ENCODE measurements at regions not wholly inside any gene's neighbourhood (a gene's known extent, or its start where the extent isn't known, plus 50 kb on each side); places are given as distances from the start of the nearest gene placed in this dataset.

GRCh38 chr2:8576525-8577167 is 105.2 kb upstream of the ID2 start:
- H3K27ac Mint-ChIP-seq = peak overlapping the region; percentile 92
- H2AFZ ChIP-seq (replicated peaks) = no peak overlapping the region
- H3K36me3 ChIP-seq = no peaks in the 10 kb centered on the region
- peaks cover 63% of the 10 kb centered on the region for H3K4me1 Mint-ChIP-seq
- DNase-seq (ENCODE audit: low spot score) = no peak
- peaks cover 16% of the 10 kb centered on the region for H3K27me3 Mint-ChIP-seq (ENCODE audit: insufficient read depth, low read depth)
- H3K9ac ChIP-seq = no peak overlapping the region
- TF ChIP-seq EZH2 (IDR thresholded peaks at IDR 0.05) = no peak
- TF ChIP-seq EZH2phosphoT487 (IDR thresholded peaks at IDR 0.05) = no peak
- TF ChIP-seq, protein P1, sequence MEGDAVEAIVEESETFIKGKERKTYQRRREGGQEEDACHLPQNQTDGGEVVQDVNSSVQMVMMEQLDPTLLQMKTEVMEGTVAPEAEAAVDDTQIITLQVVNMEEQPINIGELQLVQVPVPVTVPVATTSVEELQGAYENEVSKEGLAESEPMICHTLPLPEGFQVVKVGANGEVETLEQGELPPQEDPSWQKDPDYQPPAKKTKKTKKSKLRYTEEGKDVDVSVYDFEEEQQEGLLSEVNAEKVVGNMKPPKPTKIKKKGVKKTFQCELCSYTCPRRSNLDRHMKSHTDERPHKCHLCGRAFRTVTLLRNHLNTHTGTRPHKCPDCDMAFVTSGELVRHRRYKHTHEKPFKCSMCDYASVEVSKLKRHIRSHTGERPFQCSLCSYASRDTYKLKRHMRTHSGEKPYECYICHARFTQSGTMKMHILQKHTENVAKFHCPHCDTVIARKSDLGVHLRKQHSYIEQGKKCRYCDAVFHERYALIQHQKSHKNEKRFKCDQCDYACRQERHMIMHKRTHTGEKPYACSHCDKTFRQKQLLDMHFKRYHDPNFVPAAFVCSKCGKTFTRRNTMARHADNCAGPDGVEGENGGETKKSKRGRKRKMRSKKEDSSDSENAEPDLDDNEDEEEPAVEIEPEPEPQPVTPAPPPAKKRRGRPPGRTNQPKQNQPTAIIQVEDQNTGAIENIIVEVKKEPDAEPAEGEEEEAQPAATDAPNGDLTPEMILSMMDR (IDR thresholded peaks at IDR 0.05) = no peak
- H3K36me3 Mint-ChIP-seq = no peaks in the 10 kb centered on the region
- no peaks in the 10 kb centered on the region for H4K20me1 ChIP-seq (ENCODE audit: low read depth)
- H3K27me3 ChIP-seq = no peaks in the 10 kb centered on the region
- H3K4me1 ChIP-seq = peaks cover 6% of the 10 kb centered on the region
- H3K4me3 ChIP-seq = no peak overlapping the region
- H3K9me3 Mint-ChIP-seq = peaks cover 2% of the 10 kb centered on the region
- no peaks in the 10 kb centered on the region for H3K9me3 ChIP-seq (ENCODE audit: low read depth)
- H3K4me3 Mint-ChIP-seq = no peak overlapping the region
- no peaks in the 10 kb centered on the region for H3K79me2 ChIP-seq (ENCODE audit: low read depth)
- no peak overlapping the region for H3K4me2 ChIP-seq
- no peaks in the 10 kb centered on the region for H3F3A ChIP-seq (ENCODE audit: low read depth)
- H3K27ac ChIP-seq = no peak overlapping the region

DNA sequence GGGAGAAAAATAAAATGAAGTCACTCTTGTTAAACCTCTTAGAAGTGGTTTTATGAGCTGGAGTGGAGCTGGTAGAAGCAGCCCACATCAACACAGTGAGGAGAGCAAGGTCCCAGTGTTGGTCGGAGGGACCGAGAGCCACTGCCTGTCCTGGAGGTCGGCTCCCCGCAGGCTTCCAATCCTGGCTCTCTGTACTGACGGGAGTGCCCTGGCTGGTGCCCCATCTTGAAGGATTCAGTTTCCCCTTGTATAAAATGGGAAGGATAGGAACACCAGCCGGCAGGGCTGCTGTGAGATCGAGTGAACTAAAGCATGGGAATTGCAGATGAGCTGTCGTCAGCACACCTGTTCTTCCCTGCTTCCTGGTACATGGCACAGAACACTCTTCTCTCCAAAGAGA is 104.3 kb upstream of the ID2 start:
- Histone ChIP-seq H3K79me2 (ENCODE audit: low read depth) (no peaks in the 10 kb centered on the region), H3F3A (ENCODE audit: low read depth) (no peaks in the 10 kb centered on the region), H4K20me1 (ENCODE audit: low read depth) (no peaks in the 10 kb centered on the region), H3K4me2 (no peak overlapping the region), H3K27me3 (no peaks in the 10 kb centered on the region), H2AFZ (replicated peaks) (no peak overlapping the region), H3K9ac (no peak overlapping the region), H3K27ac (no peak overlapping the region), H3K36me3 (no peaks in the 10 kb centered on the region), H3K9me3 (ENCODE audit: low read depth) (no peaks in the 10 kb centered on the region), H3K4me3 (no peak overlapping the region), H3K4me1 (peaks cover 6% of the 10 kb centered on the region)
- peaks cover 61% of the 10 kb centered on the region for H3K4me1 Mint-ChIP-seq
- no peak for DNase-seq (ENCODE audit: low spot score)
- peaks cover 2% of the 10 kb centered on the region for H3K9me3 Mint-ChIP-seq
- TF ChIP-seq, protein P1 (IDR thresholded peaks at IDR 0.05) = no peak
- TF ChIP-seq EZH2phosphoT487 (IDR thresholded peaks at IDR 0.05) = no peak
- no peak for TF ChIP-seq EZH2 (IDR thresholded peaks at IDR 0.05)
- H3K4me3 Mint-ChIP-seq = no peak overlapping the region
- H3K27me3 Mint-ChIP-seq (ENCODE audit: insufficient read depth, low read depth) = peaks cover 16% of the 10 kb centered on the region
- H3K27ac Mint-ChIP-seq = no peak overlapping the region
- no peaks in the 10 kb centered on the region for H3K36me3 Mint-ChIP-seq

DNA sequence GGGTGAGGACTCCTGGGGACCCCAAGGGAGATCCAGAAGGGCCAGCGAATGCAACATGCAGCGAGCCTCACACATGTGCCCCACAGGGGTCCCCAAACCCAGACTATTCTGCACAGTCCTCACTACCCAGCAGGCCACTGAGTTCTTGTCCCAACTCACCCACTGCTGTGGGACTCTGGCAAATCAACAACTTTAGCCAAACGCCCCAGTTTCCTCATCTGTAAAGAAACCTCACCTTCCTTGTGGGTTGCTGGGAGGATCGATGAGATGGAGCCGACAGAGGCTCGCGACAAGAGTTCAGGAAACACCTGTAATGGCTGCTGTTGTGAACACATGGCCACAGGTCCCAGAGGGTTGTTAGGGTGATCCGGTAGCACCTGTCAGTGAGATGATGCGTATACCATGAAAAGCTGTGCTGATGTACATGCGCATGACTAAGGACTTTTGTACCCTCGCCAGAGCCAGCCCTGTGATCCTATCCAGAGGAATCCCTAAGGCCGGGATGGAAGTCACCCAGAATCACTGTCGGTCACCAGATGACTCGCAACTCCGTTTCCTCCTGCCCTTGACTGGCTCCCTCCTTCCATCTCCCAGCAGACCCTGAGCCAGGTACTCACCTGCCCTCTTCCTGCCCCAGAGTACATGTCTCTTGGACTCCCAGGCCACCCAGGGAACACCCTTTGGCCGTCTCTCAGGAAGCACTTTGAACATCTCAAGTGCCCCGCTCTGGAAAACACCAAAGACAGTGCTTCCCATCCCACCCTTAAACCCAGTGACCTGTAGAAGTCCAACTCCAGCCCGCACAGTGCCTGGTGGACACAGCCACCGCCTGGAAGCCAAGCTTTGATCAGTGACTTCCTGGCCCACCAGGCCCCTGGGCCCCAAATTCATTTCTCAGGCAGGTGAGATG is 103.3 kb upstream of the ID2 start:
- Histone ChIP-seq H3F3A (ENCODE audit: low read depth) (peaks cover 7% of the 10 kb centered on the region), H3K9me3 (ENCODE audit: low read depth) (no peaks in the 10 kb centered on the region), H3K27me3 (peaks cover 6% of the 10 kb centered on the region), H3K4me1 (peaks cover 2% of the 10 kb centered on the region), H3K9ac (no peak overlapping the region), H3K27ac (no peak overlapping the region), H3K79me2 (ENCODE audit: low read depth) (no peaks in the 10 kb centered on the region), H2AFZ (replicated peaks) (no peak overlapping the region), H4K20me1 (ENCODE audit: low read depth) (no peaks in the 10 kb centered on the region), H3K4me2 (no peak overlapping the region), H3K4me3 (no peak overlapping the region), H3K36me3 (no peaks in the 10 kb centered on the region)
- no peak overlapping the region for H3K4me3 Mint-ChIP-seq
- peaks cover 15% of the 10 kb centered on the region for H3K27me3 Mint-ChIP-seq (ENCODE audit: insufficient read depth, low read depth)
- H3K36me3 Mint-ChIP-seq = no peaks in the 10 kb centered on the region
- DNase-seq (ENCODE audit: low spot score) = no peak
- no peak overlapping the region for H3K27ac Mint-ChIP-seq
- peaks cover 2% of the 10 kb centered on the region for H3K9me3 Mint-ChIP-seq
- TF ChIP-seq EZH2phosphoT487 (IDR thresholded peaks at IDR 0.05) (no peak), EZH2 (IDR thresholded peaks at IDR 0.05) (no peak)
- TF ChIP-seq, protein P1 (IDR thresholded peaks at IDR 0.05) = no peak
- H3K4me1 Mint-ChIP-seq = peaks cover 60% of the 10 kb centered on the region
